ENCODE measurements at regions not wholly inside any gene's neighbourhood (a gene's known extent, or its start where the extent isn't known, plus 50 kb on each side); places are given as distances from the start of the nearest gene placed in this dataset.

- FAIRE-seq (no peak), DNase-seq (ENCODE audit: low spot score) (no peak), ATAC-seq (no peak)
- intact Hi-C loops (cut with micrococcal nuclease; ENCODE audit: unreplicated experiment) (no loop called here), in situ Hi-C loops (cut with HindIII; ENCODE audit: extremely low pct_ligation_motif_present, low pct_unique_long_range_greater_than_20kb) (no loop called here)
- no peaks in the 10 kb centered on the region for H3K4me1 ChIP-seq (ENCODE audit: insufficient read depth, low read length)
- POLR2A ChIA-PET, result no interaction called here
- TF ChIP-seq IKZF1 (IDR thresholded peaks at IDR 0.05) (no peak), ZBTB8A (CRISPR knock-in tag; IDR thresholded peaks at IDR 0.05; ENCODE audit: borderline replicate concordance, low read depth) (no peak), KMT2A (CRISPR knock-in tag; IDR thresholded peaks at IDR 0.05) (no peak), ZSCAN12 (CRISPR knock-in tag; IDR thresholded peaks at IDR 0.05) (no peak), NFRKB (IDR thresholded peaks at IDR 0.05) (no peak), TCF7L2 (IDR thresholded peaks at IDR 0.05; ENCODE audit: low read depth, low read length) (no peak), RXRA (CRISPR knock-in tag; IDR thresholded peaks at IDR 0.05) (no peak), ZNF883 (CRISPR knock-in tag; IDR thresholded peaks at IDR 0.05; ENCODE audit: not compliant biosample characterization) (no peak), ZSCAN30 (CRISPR knock-in tag; IDR thresholded peaks at IDR 0.05) (no peak), ZNF350 (CRISPR knock-in tag; IDR thresholded peaks at IDR 0.05; ENCODE audit: borderline replicate concordance, low read depth) (no peak), E2F2 (CRISPR knock-in tag; IDR thresholded peaks at IDR 0.05; ENCODE audit: borderline replicate concordance) (no peak), ZSCAN21 (CRISPR knock-in tag; IDR thresholded peaks at IDR 0.05; ENCODE audit: borderline replicate concordance) (no peak), MXD1 (CRISPR knock-in tag; IDR thresholded peaks at IDR 0.05) (no peak)
- TF ChIP-seq, protein P1, sequence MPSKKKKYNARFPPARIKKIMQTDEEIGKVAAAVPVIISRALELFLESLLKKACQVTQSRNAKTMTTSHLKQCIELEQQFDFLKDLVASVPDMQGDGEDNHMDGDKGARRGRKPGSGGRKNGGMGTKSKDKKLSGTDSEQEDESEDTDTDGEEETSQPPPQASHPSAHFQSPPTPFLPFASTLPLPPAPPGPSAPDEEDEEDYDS (CRISPR knock-in tag; IDR thresholded peaks at IDR 0.05), result no peak
- CTCF ChIA-PET (ENCODE audit: low intra/inter-chr PET ratio, low total read pairs), result no interaction called here
- H4K20me1 ChIP-seq (ENCODE audit: insufficient read depth, low read length), result no peaks in the 10 kb centered on the region
- WGBS (ENCODE audit: low lambda C conversion rate), result 33% methylated on average over 3 of the region's 3 CpGs
- no peak overlapping the region for H2AFZ ChIP-seq (ENCODE audit: low read length)
- H3K79me2 ChIP-seq (ENCODE audit: insufficient read depth, low read length), result no peaks in the 10 kb centered on the region
- no peak overlapping the region for H3K4me2 ChIP-seq (ENCODE audit: low read depth, low read length)
- no peaks in the 10 kb centered on the region for H3K9me3 ChIP-seq (ENCODE audit: low read length)
- H3K27me3 ChIP-seq (ENCODE audit: control insufficient read depth in 1 of 2, insufficient read depth in 2 of 2, low read length in 2 of 2), result no peaks in the 10 kb centered on the region; a peak in 1 of 5 replicates
- no peak overlapping the region for H3K9ac ChIP-seq (ENCODE audit: insufficient read depth, low read depth, low read length)
- BruUV-seq (replicated peaks), result no TSS peak
- no peaks in the 10 kb centered on the region for H3K36me3 ChIP-seq (replicated peaks in 1 of 2; ENCODE audit: control insufficient read depth in 1 of 2, insufficient read depth in 2 of 2, low read length in 2 of 2)
- H3K27ac ChIP-seq (ENCODE audit: extremely low read length, insufficient read depth, low read length), result no peak overlapping the region
- no peak overlapping the region for H3K4me3 ChIP-seq (replicated peaks in 1 of 3; ENCODE audit: insufficient read depth in 1 of 3, low read depth in 2 of 3, low read length in 3 of 3)
Measured at GRCh38 chr9:86722706-86723075, 224.6 kb downstream of the GAS1 start.

Measured in HepG2 (cell line).